Natural killer cell treated with Interleukin-12 subunit alpha and Interleukin-12 subunit beta and Interleukin-15 and Interleukin-18, amount 100 ng/mL, for 72 hours (primary cell): ENCODE measurements at regions not wholly inside any gene's neighbourhood (a gene's known extent, or its start where the extent isn't known, plus 50 kb on each side); places are given as distances from the start of the nearest gene placed in this dataset.

Experiments used
- ATAC-seq, 2 donors: fragments of 150-1000 bp; cut with Tn5 transposase in 1 of 2; sonication (Bioruptor Pico), chemical (Tn5 transposase) in 1 of 2; 2 replicates each; pipeline ENCODE4 v1.10.0; 2021
- DNase-seq: peaks from one replicate; pipeline ENCODE4 v3.0.0; 2022; ENCODE audit warnings: low spot score
- H3K27ac Mint-ChIP-seq, 2 donors: 1 replicate in 1 of 2; 2 replicates in 1 of 2; pipeline ENCODE4 v1.8.0; 2022; ENCODE audit warnings: mixed read lengths in 2 of 2, mild to moderate bottlenecking in 1 of 2, moderate library complexity in 1 of 2
- H3K27me3 Mint-ChIP-seq, 2 donors: 1 replicate in 1 of 2; 2 replicates in 1 of 2; pipeline ENCODE4 v1.8.0; 2022; ENCODE audit warnings: mixed read lengths in 2 of 2
- H3K36me3 Mint-ChIP-seq: one replicate; pipeline ENCODE4 v1.8.0; 2022; ENCODE audit warnings: mixed read lengths
- H3K4me1 Mint-ChIP-seq, 2 donors: 1 replicate in 1 of 2; 2 replicates in 1 of 2; pipeline ENCODE4 v1.8.0; 2022; ENCODE audit warnings: low read depth in 2 of 2, mixed read lengths in 2 of 2, mild to moderate bottlenecking in 1 of 2
- H3K4me3 Mint-ChIP-seq: one replicate; pipeline ENCODE4 v1.8.0; 2022; ENCODE audit warnings: mixed read lengths
- H3K9me3 Mint-ChIP-seq: 2 replicates; pipeline ENCODE4 v1.8.0; 2022; ENCODE audit warnings: mixed read lengths

- no peak overlapping the region for H3K27ac Mint-ChIP-seq
- DNase-seq (no peak), ATAC-seq (no peak)
- no peak overlapping the region for H3K4me3 Mint-ChIP-seq
- peaks cover 12 to 21% of the 10 kb centered on the region in 2 donors for H3K27me3 Mint-ChIP-seq
- no peaks in the 10 kb centered on the region for H3K9me3 Mint-ChIP-seq
- no peaks in the 10 kb centered on the region for H3K4me1 Mint-ChIP-seq
- H3K36me3 Mint-ChIP-seq: no peaks in the 10 kb centered on the region
These were observed 234.6 kb upstream of the KAZN start for GRCh38 chr1:14363707-14364413.

GRCh38 chr1:14365301-14365988 lies 233.0 kb upstream of the KAZN start:
- peaks cover 5 to 12% of the 10 kb centered on the region in 2 donors for H3K27me3 Mint-ChIP-seq
- no peaks in the 10 kb centered on the region for H3K36me3 Mint-ChIP-seq
- H3K4me3 Mint-ChIP-seq: no peak overlapping the region
- ATAC-seq (no peak), DNase-seq (no peak)
- no peak overlapping the region for H3K27ac Mint-ChIP-seq
- no peaks in the 10 kb centered on the region for H3K4me1 Mint-ChIP-seq
- no peaks in the 10 kb centered on the region for H3K9me3 Mint-ChIP-seq

- peaks cover 7 to 12% of the 10 kb centered on the region in 2 donors for H3K27me3 Mint-ChIP-seq
- ATAC-seq (no peak), DNase-seq (no peak)
- no peaks in the 10 kb centered on the region for H3K9me3 Mint-ChIP-seq
- no peak overlapping the region for H3K4me3 Mint-ChIP-seq
- no peak overlapping the region for H3K27ac Mint-ChIP-seq
- no peaks in the 10 kb centered on the region for H3K36me3 Mint-ChIP-seq
- no peaks in the 10 kb centered on the region for H3K4me1 Mint-ChIP-seq
These were observed 232.1 kb upstream of the KAZN start for GRCh38 chr1:14366091-14367018.

GRCh38 chr1:14367451-14367850 lies 231.0 kb upstream of the KAZN start:
- peaks cover 12 to 13% of the 10 kb centered on the region in 2 donors for H3K27me3 Mint-ChIP-seq
- DNase-seq (no peak), ATAC-seq (no peak)
- H3K9me3 Mint-ChIP-seq: no peaks in the 10 kb centered on the region
- H3K36me3 Mint-ChIP-seq: no peaks in the 10 kb centered on the region
- H3K4me3 Mint-ChIP-seq: no peak overlapping the region
- no peak overlapping the region for H3K27ac Mint-ChIP-seq
- no peaks in the 10 kb centered on the region for H3K4me1 Mint-ChIP-seq

- Mint-ChIP-seq H3K9me3 (no peaks in the 10 kb centered on the region), H3K27me3 (peaks cover 8 to 9% of the 10 kb centered on the region in 2 donors), H3K36me3 (no peaks in the 10 kb centered on the region), H3K27ac (no peak overlapping the region), H3K4me3 (no peak overlapping the region), H3K4me1 (no peaks in the 10 kb centered on the region)
- no peak for ATAC-seq
- no peak for DNase-seq
These were observed 228.8 kb upstream of the KAZN start for GRCh38 chr1:14369526-14370213.

GRCh38 chr1:14371771-14372497 lies 226.6 kb upstream of the KAZN start:
- Mint-ChIP-seq H3K27me3 (peaks cover 3 to 8% of the 10 kb centered on the region in 2 donors), H3K9me3 (no peaks in the 10 kb centered on the region)

GRCh38 chr1:14372526-14372925 lies 226.0 kb upstream of the KAZN start:
- no peaks in the 10 kb centered on the region for H3K36me3 Mint-ChIP-seq
- no peaks in the 10 kb centered on the region for H3K4me1 Mint-ChIP-seq

More at GRCh38 chr1:14371771-14372497, 226.6 kb upstream of the KAZN start:
- Mint-ChIP-seq H3K36me3 (no peaks in the 10 kb centered on the region), H3K4me3 (no peak overlapping the region), H3K27ac (no peak overlapping the region), H3K4me1 (no peaks in the 10 kb centered on the region)
- DNase-seq (no peak), ATAC-seq (no peak)

GRCh38 chr1:14373081-14373758 lies 225.3 kb upstream of the KAZN start:
- DNase-seq (no peak), ATAC-seq (no peak)
- Mint-ChIP-seq H3K27me3 (peaks cover 3 to 8% of the 10 kb centered on the region in 2 donors), H3K4me3 (no peak overlapping the region), H3K27ac (no peak overlapping the region), H3K9me3 (no peaks in the 10 kb centered on the region), H3K36me3 (no peaks in the 10 kb centered on the region), H3K4me1 (no peaks in the 10 kb centered on the region)

More at GRCh38 chr1:14372526-14372925, 226.0 kb upstream of the KAZN start:
- Mint-ChIP-seq H3K9me3 (no peaks in the 10 kb centered on the region), H3K27ac (no peak overlapping the region), H3K4me3 (no peak overlapping the region), H3K27me3 (peaks cover 3 to 8% of the 10 kb centered on the region in 2 donors)
- no peak for ATAC-seq
- no peak for DNase-seq

- ATAC-seq: no peak
- Mint-ChIP-seq H3K27me3 (peaks cover 0 to 8% of the 10 kb centered on the region in 2 donors), H3K4me1 (no peaks in the 10 kb centered on the region), H3K27ac (no peak overlapping the region), H3K4me3 (no peak overlapping the region), H3K9me3 (peaks cover 3% of the 10 kb centered on the region), H3K36me3 (peaks cover 5% of the 10 kb centered on the region)
- no peak for DNase-seq
These were observed 223.3 kb upstream of the KAZN start for GRCh38 chr1:14375226-14375625.

GRCh38 chr1:14377386-14377785 lies 221.1 kb upstream of the KAZN start:
- H3K4me1 Mint-ChIP-seq: no peaks in the 10 kb centered on the region
- DNase-seq (no peak), ATAC-seq (no peak)
- H3K9me3 Mint-ChIP-seq: peaks cover 12% of the 10 kb centered on the region
- no peak overlapping the region for H3K27ac Mint-ChIP-seq
- H3K4me3 Mint-ChIP-seq: no peak overlapping the region
- peaks cover 22% of the 10 kb centered on the region for H3K36me3 Mint-ChIP-seq
- H3K27me3 Mint-ChIP-seq: no peaks in the 10 kb centered on the region

GRCh38 chr1:14380408-14380807 lies 218.1 kb upstream of the KAZN start:
- Mint-ChIP-seq H3K27ac (no peak overlapping the region), H3K4me3 (no peak overlapping the region), H3K27me3 (peaks cover 0 to 3% of the 10 kb centered on the region in 2 donors), H3K9me3 (peaks cover 12% of the 10 kb centered on the region), H3K4me1 (no peaks in the 10 kb centered on the region), H3K36me3 (peaks cover 22% of the 10 kb centered on the region)
- ATAC-seq (no peak), DNase-seq (no peak)

- Mint-ChIP-seq H3K4me3 (no peak overlapping the region), H3K4me1 (no peaks in the 10 kb centered on the region), H3K27me3 (peaks cover 14 to 50% of the 10 kb centered on the region in 2 donors), H3K27ac (no peak overlapping the region), H3K9me3 (no peaks in the 10 kb centered on the region), H3K36me3 (peaks cover 5% of the 10 kb centered on the region)
- no peak for DNase-seq
- no peak for ATAC-seq
These were observed 207.7 kb upstream of the KAZN start for GRCh38 chr1:14390816-14391215.
